ENCODE measurements at regions not wholly inside any gene's neighbourhood (a gene's known extent, or its start where the extent isn't known, plus 50 kb on each side); places are given as distances from the start of the nearest gene placed in this dataset.

DNA sequence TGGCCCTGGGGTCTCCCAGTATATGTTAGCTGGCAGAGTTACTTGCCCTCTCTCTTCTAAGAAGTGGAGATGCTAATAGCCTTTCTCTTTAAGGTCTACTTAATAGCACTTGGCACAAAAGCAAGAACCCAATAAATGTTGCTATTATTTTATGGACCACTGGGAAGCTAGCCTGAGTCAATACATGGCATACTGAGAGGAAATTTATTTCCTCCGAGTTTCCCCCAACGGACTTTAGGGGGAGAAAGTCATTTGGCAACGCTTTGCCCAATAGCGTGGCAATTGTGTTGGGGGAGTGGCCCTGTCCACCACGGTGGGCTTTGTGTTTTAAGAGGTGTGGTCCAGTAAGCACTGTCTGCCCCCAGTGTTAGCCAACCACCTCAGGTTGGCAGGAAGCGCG lies 87.4 kb upstream of the SMNDC1 start:
- TF ChIP-seq, protein P1, sequence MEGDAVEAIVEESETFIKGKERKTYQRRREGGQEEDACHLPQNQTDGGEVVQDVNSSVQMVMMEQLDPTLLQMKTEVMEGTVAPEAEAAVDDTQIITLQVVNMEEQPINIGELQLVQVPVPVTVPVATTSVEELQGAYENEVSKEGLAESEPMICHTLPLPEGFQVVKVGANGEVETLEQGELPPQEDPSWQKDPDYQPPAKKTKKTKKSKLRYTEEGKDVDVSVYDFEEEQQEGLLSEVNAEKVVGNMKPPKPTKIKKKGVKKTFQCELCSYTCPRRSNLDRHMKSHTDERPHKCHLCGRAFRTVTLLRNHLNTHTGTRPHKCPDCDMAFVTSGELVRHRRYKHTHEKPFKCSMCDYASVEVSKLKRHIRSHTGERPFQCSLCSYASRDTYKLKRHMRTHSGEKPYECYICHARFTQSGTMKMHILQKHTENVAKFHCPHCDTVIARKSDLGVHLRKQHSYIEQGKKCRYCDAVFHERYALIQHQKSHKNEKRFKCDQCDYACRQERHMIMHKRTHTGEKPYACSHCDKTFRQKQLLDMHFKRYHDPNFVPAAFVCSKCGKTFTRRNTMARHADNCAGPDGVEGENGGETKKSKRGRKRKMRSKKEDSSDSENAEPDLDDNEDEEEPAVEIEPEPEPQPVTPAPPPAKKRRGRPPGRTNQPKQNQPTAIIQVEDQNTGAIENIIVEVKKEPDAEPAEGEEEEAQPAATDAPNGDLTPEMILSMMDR (IDR thresholded peaks at IDR 0.05; ENCODE audit: low read depth, low read length), result no peak
- no peak overlapping the region for H3K4me3 ChIP-seq (ENCODE audit: low read depth, low read length)

DNA sequence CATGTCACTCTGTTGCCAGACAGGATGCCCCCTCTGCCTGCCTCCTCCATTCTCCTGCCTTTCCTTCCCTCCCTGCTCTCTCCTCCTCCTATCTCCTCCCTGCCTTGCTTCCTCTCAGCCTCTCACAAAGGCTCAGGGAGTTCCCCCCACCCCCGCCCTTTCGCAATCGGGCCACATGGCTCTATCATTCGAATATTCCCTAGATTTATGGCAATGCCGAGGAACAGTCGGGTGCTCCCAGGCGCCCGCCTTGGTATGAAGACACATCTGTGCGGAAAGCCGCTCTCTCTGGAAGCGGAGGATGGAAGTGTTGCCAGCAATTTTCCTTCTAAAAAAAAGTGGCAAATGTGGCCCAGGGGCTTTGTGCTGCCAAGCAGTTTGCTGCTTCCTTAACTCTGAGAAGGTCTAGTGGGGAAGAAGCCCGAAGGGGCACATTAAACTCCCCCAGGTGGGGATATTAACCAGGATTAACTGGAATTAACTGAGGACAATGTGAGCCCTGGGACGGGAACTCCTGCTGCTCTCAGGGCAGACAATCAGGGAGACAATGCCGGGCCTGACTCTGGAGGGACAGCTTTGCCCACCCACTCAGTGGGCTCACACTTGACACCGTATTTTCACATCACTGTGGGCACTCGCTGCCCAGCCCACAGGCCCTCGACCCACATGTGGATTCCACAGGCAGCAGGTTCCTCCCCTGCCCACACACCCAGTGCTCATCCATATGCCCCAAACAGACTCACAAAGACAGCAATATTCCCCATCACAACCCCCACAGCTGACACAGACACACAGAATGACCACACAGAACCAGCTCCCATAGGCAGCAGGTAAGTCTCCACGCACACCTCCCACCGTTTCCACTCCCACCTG lies 88.4 kb upstream of the SMNDC1 start:
- H3K4me3 ChIP-seq (ENCODE audit: low read depth, low read length), result no peak overlapping the region
- TF ChIP-seq, protein P1 (IDR thresholded peaks at IDR 0.05; ENCODE audit: low read depth, low read length), result no peak

- TF ChIP-seq, protein P1 (IDR thresholded peaks at IDR 0.05; ENCODE audit: low read depth, low read length), result no peak
- no peak overlapping the region for H3K4me3 ChIP-seq (ENCODE audit: low read depth, low read length)
Observed at GRCh38 chr10:110393866-110394265, 89.1 kb upstream of the SMNDC1 start.

DNA sequence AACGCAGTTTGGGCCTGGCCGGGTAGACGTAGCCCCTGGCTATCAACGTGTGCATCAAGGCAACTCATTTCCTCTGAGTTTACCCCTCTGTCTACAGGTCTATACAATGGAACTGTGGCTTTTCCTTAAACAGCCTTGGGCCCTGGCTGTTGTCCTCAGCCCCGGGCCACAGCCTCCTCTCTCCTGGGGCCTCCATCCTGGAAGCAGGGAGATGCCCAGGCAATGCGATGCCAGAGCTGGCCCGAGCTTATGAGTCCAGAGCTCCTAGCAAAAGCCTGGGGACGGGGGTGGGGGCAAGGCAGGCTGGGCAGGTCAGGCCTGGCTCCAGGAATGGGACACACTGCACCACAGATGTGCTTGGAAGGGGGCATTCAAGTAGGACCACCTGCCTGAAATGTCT lies 89.6 kb upstream of the SMNDC1 start:
- no peak overlapping the region for H3K4me3 ChIP-seq (ENCODE audit: low read depth, low read length)
- TF ChIP-seq, protein P1 (IDR thresholded peaks at IDR 0.05; ENCODE audit: low read depth, low read length), result no peak

DNA sequence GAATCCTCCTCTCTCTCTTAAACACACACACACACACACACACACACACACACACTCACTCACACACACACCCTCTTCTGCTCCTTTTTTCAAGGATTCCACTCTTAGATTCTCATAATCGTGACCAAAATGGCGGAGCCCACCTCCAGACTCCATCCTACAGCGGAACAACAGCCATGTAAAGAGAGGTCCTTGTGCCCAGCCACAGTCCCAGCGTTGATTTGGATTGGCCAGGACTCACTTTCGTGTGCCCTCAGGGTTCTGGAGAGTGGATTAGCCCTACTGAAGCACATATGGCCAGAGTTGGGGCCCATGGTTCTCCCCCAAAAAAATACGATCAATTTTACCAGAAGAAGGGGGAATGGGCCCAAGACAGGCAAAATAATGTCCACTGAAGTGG lies 90.2 kb upstream of the SMNDC1 start:
- no peak overlapping the region for H3K4me3 ChIP-seq (ENCODE audit: low read depth, low read length)
- TF ChIP-seq, protein P1 (IDR thresholded peaks at IDR 0.05; ENCODE audit: low read depth, low read length), result no peak

DNA sequence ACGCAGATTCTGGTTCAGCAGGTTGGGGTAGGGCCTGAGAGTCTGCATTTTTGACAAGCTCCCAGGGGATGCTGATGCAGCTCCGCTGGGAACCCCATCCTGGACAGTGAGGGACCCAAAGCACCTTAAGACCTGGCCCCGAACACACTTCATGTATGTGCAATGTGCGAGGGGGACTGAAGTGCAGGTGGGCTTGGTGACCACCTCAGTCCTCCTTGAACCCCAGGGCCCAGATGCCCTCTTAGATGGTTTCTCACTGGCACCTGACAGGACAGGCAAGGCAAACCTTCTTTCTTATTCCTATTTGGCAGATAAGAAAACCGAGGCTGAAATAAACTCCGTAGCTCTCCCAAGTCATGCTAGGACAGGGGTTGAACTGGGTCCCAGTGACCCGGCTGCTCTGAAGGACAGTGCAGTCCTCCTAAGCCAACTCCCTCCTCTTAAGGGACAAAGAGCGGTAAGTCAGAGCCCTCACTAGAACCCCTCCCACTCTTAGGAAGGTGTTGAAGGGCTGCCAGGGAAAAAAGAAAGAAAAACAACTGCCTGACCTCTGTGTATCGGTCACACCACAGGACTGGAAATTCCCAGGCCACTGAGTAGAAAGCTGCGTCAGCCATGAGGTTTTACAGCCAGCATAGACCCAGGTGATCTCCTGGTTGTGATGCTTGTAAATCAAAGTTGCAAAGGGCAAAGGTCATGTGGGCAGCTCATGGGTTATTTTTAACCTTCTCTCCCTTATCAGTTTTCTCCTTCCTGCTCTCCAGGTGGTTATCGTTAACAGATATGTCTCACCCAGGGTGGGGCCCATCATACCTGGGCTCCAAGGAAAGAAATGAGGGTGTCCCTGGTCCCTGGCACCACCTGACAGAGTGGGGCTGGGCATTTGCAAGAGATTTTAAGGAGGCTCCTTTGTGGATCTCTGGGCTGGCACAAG lies 90.9 kb upstream of the SMNDC1 start:
- TF ChIP-seq, protein P1 (IDR thresholded peaks at IDR 0.05; ENCODE audit: low read depth, low read length), result no peak
- no peak overlapping the region for H3K4me3 ChIP-seq (ENCODE audit: low read depth, low read length)

DNA sequence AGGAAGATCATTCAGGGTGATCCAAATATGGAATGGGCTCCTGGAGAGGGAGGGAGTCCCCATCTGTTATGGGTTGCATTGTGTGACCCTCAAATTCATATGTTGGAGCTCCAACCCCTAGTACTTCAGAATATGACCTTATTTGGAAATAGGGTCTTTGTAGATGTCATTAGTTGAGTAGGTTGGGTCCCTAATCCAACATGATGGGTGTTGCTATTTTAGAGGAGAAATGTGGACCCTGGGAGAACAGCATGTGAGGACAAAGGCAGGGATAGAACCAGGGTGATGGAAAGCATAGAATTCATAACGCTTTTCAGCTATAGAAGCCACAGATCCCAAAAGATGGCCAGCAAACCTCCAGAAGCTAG lies 91.5 kb upstream of the SMNDC1 start:
- TF ChIP-seq, protein P1 (IDR thresholded peaks at IDR 0.05; ENCODE audit: low read depth, low read length), result no peak
- no peak overlapping the region for H3K4me3 ChIP-seq (ENCODE audit: low read depth, low read length)

Data from WI38 (cell line).